H1 (cell line): ENCODE measurements at regions not wholly inside any gene's neighbourhood (a gene's known extent, or its start where the extent isn't known, plus 50 kb on each side); places are given as distances from the start of the nearest gene placed in this dataset.

ENCODE experiments used
- ASH2L ChIP-seq: fragments of 200-600, 300-600 bp; sonication (generic); IDR thresholded peaks from one replicate; pipeline ENCODE4 v1.7.1; 2017; ENCODE audit warnings: low read length
- BACH1 ChIP-seq: IDR thresholded peaks from 2 replicates; pipeline ENCODE4 v1.6.1; 2012; ENCODE audit warnings: low read length, improper control_type of control experiment
- BRCA1 ChIP-seq: IDR thresholded peaks from 2 replicates; pipeline ENCODE4 v1.6.1; 2012; ENCODE audit warnings: low read depth, low read length, improper control_type of control experiment
- CTCF ChIP-seq, 3 experiments: IDR thresholded peaks; 1 replicate in 2 of 3; 2 replicates in 1 of 3; pipeline versions ENCODE4 v1.5.1 to v1.6.1; 2011; ENCODE audit warnings: low read length in 3 of 3, mild to moderate bottlenecking in 3 of 3, inconsistent platforms in 2 of 3, low read depth in 1 of 3, moderate library complexity in 1 of 3; ENCODE audit not compliant: insufficient read depth in 1 of 3; ENCODE audit errors: control extremely low read depth in 1 of 3
- EP300 ChIP-seq, 2 experiments: IDR thresholded peaks; 1 replicate in 1 of 2; 2 replicates in 1 of 2; pipeline ENCODE4 v1.6.1; 2011 to 2012; ENCODE audit warnings: low read depth in 2 of 2, low read length in 2 of 2, mild to moderate bottlenecking in 2 of 2, borderline replicate concordance in 1 of 2, inconsistent platforms in 1 of 2, moderate library complexity in 1 of 2
- POLR2AphosphoS5 ChIP-seq: IDR thresholded peaks from 2 replicates; pipeline ENCODE4 v1.6.1; 2011; ENCODE audit warnings: low read depth, low read length
- SP1 ChIP-seq: IDR thresholded peaks from 2 replicates; pipeline ENCODE4 v1.6.1; 2011; ENCODE audit warnings: low read depth, low read length
- SUZ12 ChIP-seq: fragments of 200-600 bp; sonication (generic); IDR thresholded peaks from 2 replicates; pipeline ENCODE4 v1.6.1; 2012; ENCODE audit warnings: mild to moderate bottlenecking, inconsistent platforms, low read length, moderate library complexity, mixed read lengths

GRCh38 chr11:70615036-70615875 lies 216.9 kb downstream of the CTTN start:
- TF ChIP-seq CTCF (IDR thresholded peaks at IDR 0.05; ENCODE audit: control extremely low read depth in 1 of 3, insufficient read depth in 1 of 3, low read depth in 1 of 3, low read length in 3 of 3) (no peak), EP300 (IDR thresholded peaks at IDR 0.05; ENCODE audit: borderline replicate concordance in 1 of 2, low read depth in 2 of 2, low read length in 2 of 2) (no peak), ASH2L (no peak), SP1 (no peak), BRCA1 (no peak), BACH1 (no peak), POLR2AphosphoS5 (no peak), SUZ12 (no peak)
